H1 (cell line): ENCODE measurements at regions not wholly inside any gene's neighbourhood (a gene's known extent, or its start where the extent isn't known, plus 50 kb on each side); places are given as distances from the start of the nearest gene placed in this dataset.

Experiments used
- CTCF ChIA-PET: fragments of 300-600 bp; sonication (Branson Sonifier 250); formaldehyde crosslinking; loops from one replicate; lab custom pipeline; 2021; ENCODE audit not compliant: partially characterized antibody; lab: Charles Lee
- POLR2A ChIA-PET: fragments of 300-600 bp; sonication (Branson Sonifier 250); formaldehyde crosslinking; loops from one replicate; lab custom pipeline; 2021; ENCODE audit warnings: inconsistent platforms; ENCODE audit not compliant: partially characterized antibody; lab: Charles Lee
- DNase-seq, 2 experiments: peaks; one replicate each; pipeline versions ENCODE4 v3.0.0 to v3.0.0-alpha.2; 2010 to 2022; ENCODE audit warnings: low spot score in 2 of 2, low read depth in 1 of 2, mixed read lengths in 1 of 2
- FAIRE-seq: peaks from 2 replicates; lab custom pipeline; 2011; peaks lifted over from hg19 to GRCh38; lab: Jason Lieb, UNC
- H2AFZ ChIP-seq: 2 replicates; pipeline ENCODE4 v1.8.1; 2012; ENCODE audit warnings: low read length, inconsistent platforms
- H2AK5ac ChIP-seq: 2 replicates; pipeline ENCODE4 v1.6.1; 2013; ENCODE audit warnings: low read depth, low read length
- H2BK120ac ChIP-seq: replicated peaks from 2 replicates; pipeline ENCODE3; 2013; ENCODE audit warnings: low read depth, low read length, inconsistent platforms
- H2BK12ac ChIP-seq: 2 replicates; pipeline ENCODE4 v1.6.1; 2013; ENCODE audit warnings: low read depth, low read length
- H2BK15ac ChIP-seq: 2 replicates; pipeline ENCODE4 v1.6.1; 2013; ENCODE audit warnings: low read length
- H2BK20ac ChIP-seq: 2 replicates; pipeline ENCODE4 v1.6.1; 2013; ENCODE audit warnings: low read length
- H2BK5ac ChIP-seq: 2 replicates; pipeline ENCODE4 v1.6.1; 2013; ENCODE audit warnings: low read depth, low read length
- H3K14ac ChIP-seq: 2 replicates; pipeline ENCODE4 v1.6.1; 2013; ENCODE audit warnings: inconsistent platforms; ENCODE audit not compliant: insufficient read length
- H3K18ac ChIP-seq: 2 replicates; pipeline ENCODE4 v1.6.1; 2013; ENCODE audit warnings: low read length; ENCODE audit errors: extremely low read depth
- H3K23ac ChIP-seq: 2 replicates; pipeline ENCODE4 v1.6.1; 2013; ENCODE audit warnings: inconsistent platforms; ENCODE audit not compliant: insufficient read length
- H3K23me2 ChIP-seq: 2 replicates; pipeline ENCODE4 v1.6.1; 2013; ENCODE audit warnings: low read depth, low read length
- H3K27ac ChIP-seq: 2 replicates; pipeline ENCODE4 v1.6.1; 2011; ENCODE audit warnings: low read depth, low read length, inconsistent platforms
- H3K27me3 ChIP-seq, 4 experiments: replicated peaks in 1 of 4; 1 replicate in 1 of 4; 2 replicates in 3 of 4; pipeline versions ENCODE4 v1.6.1 to v1.8.1; 2011 to 2013; ENCODE audit warnings: low read length in 3 of 4, mild to moderate bottlenecking in 3 of 4, inconsistent platforms in 2 of 4, mixed read lengths in 2 of 4, moderate library complexity in 1 of 4; ENCODE audit not compliant: control insufficient read depth in 3 of 4, insufficient read depth in 3 of 4; ENCODE audit errors: extremely low read depth in 1 of 4
- H3K36me3 ChIP-seq, 4 experiments: 2 replicates each; pipeline versions ENCODE4 v1.6.1 to v1.8.1; 2011 to 2013; ENCODE audit warnings: mild to moderate bottlenecking in 4 of 4, low read length in 3 of 4, moderate library complexity in 2 of 4, control low read depth in 1 of 4, inconsistent platforms in 1 of 4; ENCODE audit not compliant: insufficient read depth in 4 of 4, control insufficient read depth in 2 of 4
- H3K4ac ChIP-seq: replicated peaks from 2 replicates; pipeline ENCODE3; 2013; ENCODE audit warnings: low read length, low read depth, mixed read lengths, inconsistent platforms; ENCODE audit not compliant: insufficient read length
- H3K4me1 ChIP-seq, 4 experiments: replicated peaks in 1 of 4; 1 replicate in 1 of 4; 2 replicates in 3 of 4; pipeline versions ENCODE4 v1.6.1 to v1.8.1; 2011 to 2013; ENCODE audit warnings: low read length in 3 of 4, inconsistent platforms in 2 of 4, mixed read lengths in 1 of 4; ENCODE audit not compliant: insufficient read depth in 4 of 4, control insufficient read depth in 3 of 4
- H3K4me2 ChIP-seq, 2 experiments: 2 replicates each; pipeline versions ENCODE4 v1.6.1 to v1.8.1; 2011 to 2013; ENCODE audit warnings: low read depth in 2 of 2, low read length in 2 of 2, control low read depth in 1 of 2, inconsistent platforms in 1 of 2, mild to moderate bottlenecking in 1 of 2; ENCODE audit not compliant: insufficient read depth in 1 of 2
- H3K4me3 ChIP-seq, 4 experiments: fragments of 200-600, 300-600 bp in 1 of 4; sonication (generic), shearing (Covaris generic), sonication (Bioruptor Twin) in 1 of 4; 2 replicates each; pipeline versions ENCODE4 v1.5.1 to v1.8.1; 2011 to 2016; ENCODE audit warnings: low read length in 4 of 4, low read depth in 3 of 4, control low read depth in 2 of 4, inconsistent platforms in 2 of 4, mild to moderate bottlenecking in 2 of 4, mixed read lengths in 1 of 4, moderate library complexity in 1 of 4; ENCODE audit not compliant: insufficient read depth in 2 of 4; ENCODE audit errors: extremely low read depth in 1 of 4
- H3K56ac ChIP-seq: replicated peaks from 2 replicates; pipeline ENCODE3; 2013; ENCODE audit warnings: low read depth, mild to moderate bottlenecking, mixed read lengths, low read length, inconsistent platforms; ENCODE audit not compliant: insufficient read length
- H3K79me1 ChIP-seq: 2 replicates; pipeline ENCODE4 v1.6.1; 2013; ENCODE audit warnings: low read depth, low read length, control low read depth
- H3K79me2 ChIP-seq, 2 experiments: 2 replicates each; pipeline versions ENCODE4 v1.6.1 to v1.8.1; 2012 to 2013; ENCODE audit warnings: low read length in 2 of 2, mild to moderate bottlenecking in 2 of 2, inconsistent platforms in 1 of 2; ENCODE audit not compliant: insufficient read depth in 2 of 2, control insufficient read depth in 1 of 2
- H3K9ac ChIP-seq, 4 experiments: replicated peaks in 1 of 4; 1 replicate in 1 of 4; 2 replicates in 3 of 4; pipeline versions ENCODE4 v1.6.1 to v1.8.1; 2011 to 2013; ENCODE audit warnings: low read depth in 3 of 4, low read length in 3 of 4, control low read depth in 2 of 4, mild to moderate bottlenecking in 2 of 4, moderate library complexity in 2 of 4, inconsistent platforms in 1 of 4; ENCODE audit errors: extremely low read depth in 1 of 4
- H3K9me3 ChIP-seq, 2 experiments: 2 replicates each; pipeline versions ENCODE4 v1.6.1 to v1.8.1; 2012 to 2013; ENCODE audit warnings: mild to moderate bottlenecking in 2 of 2, moderate library complexity in 2 of 2, control low read depth in 1 of 2, inconsistent platforms in 1 of 2, low read depth in 1 of 2, low read length in 1 of 2, mixed read lengths in 1 of 2; ENCODE audit not compliant: insufficient read depth in 2 of 2
- H4K20me1 ChIP-seq, 2 experiments: replicated peaks in 1 of 2; 2 replicates each; pipeline versions ENCODE3 to v1.8.1; 2011 to 2013; ENCODE audit warnings: inconsistent platforms in 2 of 2, low read length in 2 of 2, mild to moderate bottlenecking in 1 of 2; ENCODE audit not compliant: insufficient read depth in 2 of 2, control insufficient read depth in 1 of 2
- H4K5ac ChIP-seq: 2 replicates; pipeline ENCODE4 v1.6.1; 2013; ENCODE audit warnings: low read length, low read depth, mixed read lengths, inconsistent platforms; ENCODE audit not compliant: insufficient read length
- H4K8ac ChIP-seq: 2 replicates; pipeline ENCODE4 v1.8.0; 2013; ENCODE audit warnings: mild to moderate bottlenecking, moderate library complexity, low read length, inconsistent platforms; ENCODE audit not compliant: insufficient read depth; ENCODE audit errors: extremely low read depth
- H4K91ac ChIP-seq: replicated peaks from 2 replicates; pipeline ENCODE3; 2013; ENCODE audit warnings: low read length, mixed read lengths, inconsistent platforms; ENCODE audit not compliant: insufficient read length
- CHD2 ChIP-seq: IDR thresholded peaks from 2 replicates; pipeline ENCODE4 v1.6.1; 2012; ENCODE audit warnings: low read length, improper control_type of control experiment
- CREB1 ChIP-seq: IDR thresholded peaks from 2 replicates; pipeline ENCODE4 v1.6.1; 2012; ENCODE audit warnings: inconsistent platforms
- KDM1A ChIP-seq: fragments of 200-600, 300-600 bp; sonication (generic); IDR thresholded peaks from 2 replicates; pipeline ENCODE4 v1.7.1; 2016; ENCODE audit warnings: mild to moderate bottlenecking, low read length, borderline replicate concordance
- RAD21 ChIP-seq, 2 experiments: IDR thresholded peaks in 1 of 2; conservative IDR thresholded peaks in 1 of 2; 2 replicates each; pipeline ENCODE4 v1.6.1; 2011; ENCODE audit warnings: low read depth in 2 of 2, low read length in 2 of 2, improper control_type of control experiment in 1 of 2, inconsistent platforms in 1 of 2, mild to moderate bottlenecking in 1 of 2, moderate library complexity in 1 of 2
- RXRA ChIP-seq: IDR thresholded peaks from 2 replicates; pipeline ENCODE4 v1.6.1; 2011; ENCODE audit warnings: low read depth, mild to moderate bottlenecking, low read length, moderate library complexity; ENCODE audit not compliant: insufficient read depth
- SIN3A ChIP-seq, 2 experiments: IDR thresholded peaks in 1 of 2; conservative IDR thresholded peaks in 1 of 2; 2 replicates each; pipeline ENCODE4 v1.6.1; 2011 to 2012; ENCODE audit warnings: low read length in 2 of 2, improper control_type of control experiment in 1 of 2, low read depth in 1 of 2, mild to moderate bottlenecking in 1 of 2
- SIRT6 ChIP-seq: IDR thresholded peaks from one replicate; pipeline ENCODE4 v1.7.1; 2012; ENCODE audit warnings: low read length, inconsistent platforms

- Histone ChIP-seq H3K9ac (no peak overlapping the region), H2BK20ac (no peak overlapping the region), H3K27ac (no peak overlapping the region), H2BK120ac (no peak overlapping the region), H3K27me3 (no peaks in the 10 kb centered on the region), H3K4me1 (no peaks in the 10 kb centered on the region), H4K8ac (no peak overlapping the region), H2AFZ (no peak overlapping the region), H3K18ac (no peak overlapping the region), H4K5ac (no peak overlapping the region), H3K56ac (no peak overlapping the region), H3K9me3 (no peaks in the 10 kb centered on the region), H3K14ac (no peak overlapping the region), H3K4me2 (no peak overlapping the region)
- ChIA-PET CTCF (no interaction called here), POLR2A (no interaction called here)
- FAIRE-seq: no peak
- DNase-seq: no peak
- TF ChIP-seq CHD2 (no peak), SIRT6 (no peak), RXRA (no peak), RAD21 (IDR thresholded peaks at IDR 0.05 in 1 of 2, conservative IDR thresholded peaks at IDR 0.05 in 1 of 2; ENCODE audit: low read depth in 2 of 2, low read length in 2 of 2) (no peak), CREB1 (no peak), KDM1A (no peak), SIN3A (conservative IDR thresholded peaks at IDR 0.05 in 1 of 2, IDR thresholded peaks at IDR 0.05 in 1 of 2; ENCODE audit: low read depth in 1 of 2, low read length in 2 of 2) (no peak)
- TF ChIP-seq, all 59 proteins: peak for 0
- Histone ChIP-seq H2AK5ac (no peak overlapping the region), H2BK12ac (no peak overlapping the region), H2BK15ac (no peak overlapping the region), H4K91ac (no peak overlapping the region), H3K23me2 (no peaks in the 10 kb centered on the region; the same call in 1 of the 2 replicates), H3K79me1 (no peaks in the 10 kb centered on the region), H2BK5ac (no peak overlapping the region), H3K4ac (no peak overlapping the region), H3K4me3 (no peak overlapping the region), H3K79me2 (no peaks in the 10 kb centered on the region), H4K20me1 (no peaks in the 10 kb centered on the region), H3K36me3 (no peaks in the 10 kb centered on the region), H3K23ac (no peak overlapping the region)
These were observed 299.2 kb downstream of the NFIB start for GRCh38 chr9:14014744-14015143.
